ENCODE measurements at regions not wholly inside any gene's neighbourhood (a gene's known extent, or its start where the extent isn't known, plus 50 kb on each side); places are given as distances from the start of the nearest gene placed in this dataset.
"Not testable (repeated sequence)": the region's sequence is repeated elsewhere in the genome, so short reads cannot be mapped to it uniquely, and the experiment has no call there.

DNA sequence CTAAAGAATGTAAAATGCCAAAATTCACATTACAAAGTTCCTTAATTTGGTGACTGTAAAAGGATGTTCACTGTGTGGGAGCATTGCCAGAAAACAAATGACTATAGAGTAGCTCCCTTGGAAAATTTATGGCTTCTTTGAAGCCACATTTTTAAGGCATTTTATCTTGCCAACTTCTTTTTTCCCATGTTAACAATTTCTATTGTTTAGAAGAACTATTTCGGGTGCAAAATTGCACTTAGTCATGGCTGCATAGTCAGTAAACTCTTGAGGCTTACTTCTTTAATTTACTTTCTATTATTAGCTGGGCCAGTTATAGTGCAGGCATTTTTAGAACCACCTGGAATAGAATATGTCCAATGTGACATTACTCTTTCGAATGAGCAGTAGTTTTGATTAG, 515.3 kb downstream of the JRKL start:
- DNase-seq (ENCODE audit: low spot score), result no peak

DNA sequence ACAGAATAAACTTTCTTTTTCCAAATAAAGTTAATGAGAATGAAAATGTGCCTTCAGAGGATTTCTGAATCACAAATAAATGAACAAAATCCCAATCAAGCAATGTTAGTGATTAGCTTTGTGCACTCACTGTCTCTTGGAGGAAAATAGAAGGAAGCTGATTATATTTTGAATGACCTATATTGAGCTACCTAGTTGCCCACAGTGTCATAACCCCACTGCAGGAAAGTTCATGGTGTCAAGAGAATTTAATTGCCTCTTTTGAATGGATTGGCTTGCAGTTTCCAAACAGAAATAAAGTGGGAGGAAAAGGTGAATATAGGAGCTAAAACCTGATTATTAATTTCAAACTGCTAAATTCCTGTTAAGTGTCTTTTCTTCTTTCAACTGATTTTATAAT, 515.9 kb downstream of the JRKL start:
- no peak for DNase-seq (ENCODE audit: low spot score)

DNA sequence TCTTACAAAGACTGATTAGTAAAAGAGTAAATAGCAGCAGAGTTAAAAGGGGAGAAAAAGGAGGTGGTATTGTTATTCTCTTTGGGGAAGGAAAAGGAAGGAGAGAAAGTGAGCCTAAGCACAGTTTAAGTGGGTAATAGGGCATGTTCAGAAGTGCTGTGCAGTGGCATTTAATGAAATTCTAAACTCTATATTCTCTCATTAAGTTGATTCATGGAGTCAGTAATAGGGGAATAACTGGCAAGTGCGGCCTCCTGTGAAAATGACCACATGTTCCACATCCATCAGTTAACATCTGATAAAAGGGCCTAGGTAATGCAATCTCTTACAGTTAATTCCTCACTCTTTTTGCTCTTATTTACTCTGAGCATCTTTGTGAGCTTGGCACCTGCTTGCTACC, 516.7 kb downstream of the JRKL start:
- DNase-seq (ENCODE audit: low spot score), result no peak

DNA sequence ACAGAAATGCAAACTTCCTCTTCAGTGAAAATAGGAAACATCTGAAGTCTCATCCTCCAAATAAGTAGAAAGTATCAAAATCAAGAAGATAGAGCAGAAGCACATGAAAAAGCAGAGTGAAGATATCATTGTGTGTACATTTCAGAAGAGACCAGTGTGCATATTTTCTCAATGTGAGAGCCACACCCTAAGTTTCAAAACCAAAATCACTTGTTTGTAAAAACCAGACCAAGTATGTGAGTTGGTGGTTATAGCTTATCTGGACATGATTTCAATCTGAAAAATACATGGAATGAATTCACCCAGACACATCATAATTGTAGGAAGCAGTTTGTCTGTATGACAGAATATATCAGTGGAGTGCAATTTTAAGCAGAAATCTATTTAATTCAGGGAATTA, 536.0 kb downstream of the JRKL start:
- no peak for DNase-seq (ENCODE audit: low spot score)

DNA sequence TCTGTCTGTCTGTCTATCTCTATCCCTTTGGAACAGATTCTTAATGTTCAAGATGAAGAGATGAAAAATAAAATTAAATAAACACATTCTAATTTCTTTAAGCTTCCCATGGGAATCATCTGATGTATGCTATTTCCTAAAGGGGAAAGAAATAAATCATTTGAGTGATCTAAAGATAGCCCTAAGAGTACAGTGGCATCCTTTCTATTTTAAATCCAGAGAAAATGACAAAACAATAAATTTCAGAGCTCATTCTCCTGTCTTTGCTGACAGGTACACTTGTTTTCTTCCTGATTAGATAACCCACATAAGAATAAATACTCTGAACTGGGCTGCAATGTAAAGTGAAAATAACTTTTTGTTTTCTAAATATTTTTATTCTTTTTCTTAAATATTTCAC, 550.4 kb downstream of the JRKL start:
- DNase-seq (ENCODE audit: low spot score), result no peak

DNA sequence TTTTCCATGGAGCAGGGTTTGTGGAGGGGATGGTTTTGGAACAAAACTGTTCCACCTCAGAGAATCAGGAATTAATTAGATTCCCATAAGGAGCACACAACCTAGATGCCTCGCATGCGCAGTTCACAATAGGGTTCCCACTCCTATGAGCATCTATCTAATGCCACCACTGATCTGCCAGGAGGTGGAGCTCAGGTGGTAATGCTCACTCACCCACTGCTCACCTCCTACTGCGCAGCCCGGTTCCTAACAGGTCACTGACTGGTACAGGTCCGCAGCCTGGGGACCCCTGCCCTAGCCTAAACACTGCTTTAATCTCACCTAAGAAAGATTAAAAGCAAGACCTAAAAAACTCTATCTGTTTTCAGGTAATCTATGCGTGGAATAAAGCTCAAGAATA, 553.0 kb downstream of the JRKL start:
- no peak for DNase-seq (ENCODE audit: low spot score)

DNA sequence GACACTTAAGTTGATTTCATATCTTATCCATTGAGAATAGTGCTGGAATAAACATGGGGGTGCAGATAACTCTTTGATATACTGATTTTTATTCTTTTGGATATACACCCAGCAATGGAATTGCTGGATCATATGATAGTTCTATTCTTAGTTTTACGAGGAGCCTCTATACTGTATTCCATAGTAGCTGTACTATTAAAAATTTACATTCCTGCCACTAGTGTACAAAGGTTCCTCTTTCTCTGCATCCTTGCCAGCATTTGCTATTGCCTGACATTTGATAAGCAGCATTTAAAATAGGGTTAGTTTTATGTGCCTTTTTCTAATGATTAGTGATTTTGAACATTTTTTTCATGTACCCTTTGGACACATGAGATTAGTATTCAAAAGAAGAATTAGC, 554.2 kb downstream of the JRKL start:
- no peak for DNase-seq (ENCODE audit: low spot score)

DNA sequence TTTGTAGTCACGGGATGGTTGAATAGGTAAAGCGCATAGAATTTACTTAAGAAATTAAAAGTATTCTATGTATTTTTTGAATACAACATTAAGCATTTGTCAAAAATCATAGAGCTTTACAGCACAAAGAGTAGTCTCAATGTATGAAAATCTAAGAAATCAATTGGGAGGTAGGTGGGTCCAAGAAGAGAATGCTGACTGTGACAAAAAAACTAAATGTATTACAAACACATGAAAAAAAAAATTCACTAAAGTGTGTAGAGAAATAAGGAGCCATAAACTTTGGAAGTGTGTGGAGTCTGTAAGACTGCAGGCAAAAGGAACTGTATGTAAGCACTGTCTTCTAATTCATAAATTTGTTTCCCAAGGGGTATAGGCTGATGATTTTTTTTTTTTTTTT, 558.3 kb downstream of the JRKL start:
- DNase-seq (ENCODE audit: low spot score), result no peak

DNA sequence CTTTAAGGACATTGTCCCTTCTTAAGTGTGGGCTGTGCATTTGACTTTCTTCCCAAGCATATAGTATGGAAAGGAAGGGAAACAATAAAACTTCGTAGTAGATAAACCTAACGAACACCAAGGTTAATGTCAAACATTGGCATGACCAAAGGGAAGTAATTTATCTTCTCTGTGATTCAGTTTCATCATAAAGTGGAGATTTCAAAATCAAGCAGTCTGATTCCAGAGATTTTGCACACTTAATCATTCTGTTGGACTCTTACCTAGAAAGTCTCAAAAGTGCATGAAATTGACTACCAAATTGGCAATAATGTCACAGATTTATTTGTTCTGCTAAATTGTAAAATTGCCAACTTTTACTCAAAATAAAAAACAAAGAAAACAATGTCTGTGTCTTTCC, 559.7 kb downstream of the JRKL start:
- DNase-seq (ENCODE audit: low spot score), result no peak

DNA sequence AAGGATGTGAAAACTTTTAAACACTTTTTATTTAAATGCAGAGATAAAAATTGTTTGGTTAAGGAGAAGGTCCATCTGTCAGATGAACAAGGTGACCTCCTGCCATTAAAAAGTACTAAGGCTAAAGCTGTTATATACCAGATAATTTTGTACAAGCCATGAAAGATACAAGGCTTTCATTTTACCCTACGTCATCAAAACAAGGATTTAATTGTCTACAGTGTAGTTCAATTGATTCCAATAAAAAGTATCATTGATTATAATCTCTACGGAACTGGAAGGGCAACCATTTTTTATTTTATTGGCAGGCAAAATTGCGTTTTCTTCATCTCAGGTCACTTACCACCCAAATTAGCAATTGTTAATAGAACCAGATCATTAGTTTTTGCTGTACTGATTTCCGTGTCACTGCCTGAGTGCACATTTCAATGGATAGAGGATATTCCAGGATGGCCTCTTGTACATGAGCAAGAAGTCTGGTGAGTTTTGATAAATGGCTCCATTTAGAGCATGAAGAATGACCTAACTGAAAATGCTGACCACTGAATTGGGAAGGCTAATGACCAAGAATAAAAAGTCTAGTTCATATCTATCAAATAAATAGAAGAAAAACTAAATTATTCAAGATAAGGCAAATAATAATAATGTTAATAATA, 564.9 kb downstream of the JRKL start:
- DNase-seq (ENCODE audit: low spot score), result no peak

DNA sequence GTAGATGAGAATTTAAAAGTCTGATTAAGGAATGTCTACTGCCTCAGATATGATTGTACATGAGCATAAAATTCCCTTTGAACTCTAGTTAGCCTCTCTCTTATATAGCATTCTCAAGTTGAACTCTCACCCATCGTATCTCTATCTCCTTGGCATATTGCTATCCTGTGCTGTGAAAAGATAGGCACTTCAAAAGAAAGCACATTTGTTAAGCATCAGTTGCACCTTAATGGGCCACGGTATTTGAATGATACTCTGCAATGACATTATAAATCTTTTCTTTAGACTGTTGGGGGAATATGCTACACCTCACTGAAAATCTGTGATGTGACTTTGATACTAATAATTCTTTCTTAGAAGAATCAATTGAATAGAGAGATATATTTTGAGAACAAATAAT, 570.7 kb downstream of the JRKL start:
- no peak for DNase-seq (ENCODE audit: low spot score)

DNA sequence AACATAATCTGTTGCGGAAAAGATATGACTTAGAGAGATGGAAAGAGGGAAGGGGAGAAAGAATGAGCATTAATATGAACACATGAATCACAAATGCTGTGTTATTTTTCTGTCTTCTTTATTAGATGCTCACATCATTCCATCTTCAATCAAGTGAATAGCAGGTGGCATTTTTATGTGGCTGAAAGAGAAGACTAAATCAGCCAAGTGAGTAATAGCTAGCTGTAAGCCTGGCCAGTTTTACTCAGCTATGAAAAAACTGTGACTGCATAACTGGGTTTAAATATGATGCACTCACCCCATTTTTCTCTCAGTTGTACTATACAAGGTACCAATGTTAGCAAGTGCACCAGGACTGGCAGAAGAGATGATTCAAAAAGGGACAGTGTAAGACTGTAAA, 571.1 kb downstream of the JRKL start:
- no peak for DNase-seq (ENCODE audit: low spot score)

DNA sequence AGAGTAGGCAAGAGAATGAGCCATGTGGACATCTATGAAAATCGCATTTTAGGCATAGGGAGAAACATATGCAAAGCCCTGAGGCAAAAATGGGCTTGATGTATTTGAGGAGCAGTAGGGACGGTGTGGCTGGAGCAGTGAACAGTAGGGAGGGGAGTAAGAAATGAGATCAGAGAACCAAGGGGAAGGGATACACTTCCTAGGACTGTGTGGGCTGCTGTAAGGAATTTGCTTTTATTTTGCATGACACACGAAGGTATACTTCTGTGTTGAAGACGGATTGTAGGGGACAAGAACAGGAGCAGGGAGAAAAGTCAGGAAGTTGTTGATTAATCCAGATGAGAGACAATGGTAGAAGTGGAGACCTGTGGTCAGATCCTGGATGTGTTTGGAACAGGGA, 572.1 kb downstream of the JRKL start:
- DNase-seq (ENCODE audit: low spot score), result no peak

DNA sequence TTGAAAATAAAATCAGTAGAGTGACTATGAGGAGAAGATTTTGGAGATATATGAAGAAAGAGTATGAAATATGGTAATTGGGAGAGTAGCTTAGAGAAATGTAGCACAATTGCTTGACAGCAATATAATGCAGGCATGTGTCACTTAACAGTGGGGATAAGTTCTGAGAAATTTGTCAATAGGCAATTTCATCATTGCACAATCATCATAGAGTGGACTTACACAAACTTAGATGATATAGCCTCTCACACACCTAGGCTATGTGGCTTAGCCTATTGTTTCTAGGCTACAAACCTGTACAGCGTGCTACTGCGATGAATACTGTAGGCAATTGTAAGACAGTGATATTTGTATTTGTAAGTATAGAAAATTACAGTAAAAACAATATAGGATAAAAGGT, 573.6 kb downstream of the JRKL start:
- no peak for DNase-seq (ENCODE audit: low spot score)

DNA sequence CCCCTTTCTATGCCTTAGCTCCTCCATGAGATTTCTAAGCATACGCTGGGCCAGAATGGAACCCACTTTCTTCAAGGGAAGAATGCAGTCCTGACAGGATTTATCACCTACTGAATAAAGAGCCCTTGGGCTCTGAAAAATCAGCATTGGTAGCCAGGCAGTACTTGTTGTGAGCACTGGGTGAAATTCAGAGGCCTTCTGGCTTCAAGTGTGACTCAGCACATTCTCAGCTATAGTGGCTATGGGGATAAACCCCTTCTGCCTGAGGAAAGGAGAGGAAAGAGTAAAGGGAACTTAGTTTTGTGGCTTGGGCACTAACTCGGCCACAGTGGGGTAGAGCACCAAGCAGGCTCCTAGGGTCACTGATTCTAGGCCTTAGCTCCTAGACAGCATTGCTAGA, 574.8 kb downstream of the JRKL start:
- DNase-seq (ENCODE audit: low spot score), result no peak

DNA sequence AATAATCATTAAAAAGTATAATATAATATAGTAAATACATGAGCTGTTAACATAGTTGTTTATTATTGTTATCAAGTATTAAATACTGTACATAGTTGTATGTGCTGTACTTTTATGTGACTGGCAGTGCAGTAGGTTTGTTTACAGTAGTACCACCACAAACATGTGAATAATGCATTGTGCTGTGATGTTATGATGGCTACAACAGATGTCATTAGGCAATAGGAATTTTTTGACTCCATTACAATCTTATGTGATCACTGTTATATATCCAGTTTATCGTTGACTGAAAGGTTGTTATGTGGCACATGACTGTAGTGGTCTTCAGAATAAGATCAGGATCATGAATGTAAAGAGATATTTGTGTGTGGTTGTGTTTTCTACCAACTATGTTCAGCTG, 577.8 kb downstream of the JRKL start:
- DNase-seq (ENCODE audit: low spot score), result no peak

DNA sequence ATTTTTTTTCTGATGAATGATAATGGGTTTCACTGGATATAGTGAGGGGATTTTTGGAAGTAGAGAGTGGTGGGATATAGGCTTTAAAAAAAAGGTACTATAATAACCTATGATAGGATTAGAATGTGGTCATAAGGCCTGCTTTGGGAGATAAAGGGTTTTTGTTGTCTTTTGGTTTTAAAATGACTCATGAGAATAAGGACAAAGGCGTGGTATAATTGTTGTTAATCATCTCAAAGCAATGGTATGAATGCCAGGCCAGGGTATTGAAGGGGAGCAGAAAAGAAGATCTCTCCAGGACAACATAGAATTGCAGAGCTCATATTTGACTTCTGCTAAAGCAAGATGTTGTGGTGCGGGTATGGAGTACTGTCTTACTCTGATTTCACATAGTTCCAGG, 579.4 kb downstream of the JRKL start:
- no peak for DNase-seq (ENCODE audit: low spot score)

DNA sequence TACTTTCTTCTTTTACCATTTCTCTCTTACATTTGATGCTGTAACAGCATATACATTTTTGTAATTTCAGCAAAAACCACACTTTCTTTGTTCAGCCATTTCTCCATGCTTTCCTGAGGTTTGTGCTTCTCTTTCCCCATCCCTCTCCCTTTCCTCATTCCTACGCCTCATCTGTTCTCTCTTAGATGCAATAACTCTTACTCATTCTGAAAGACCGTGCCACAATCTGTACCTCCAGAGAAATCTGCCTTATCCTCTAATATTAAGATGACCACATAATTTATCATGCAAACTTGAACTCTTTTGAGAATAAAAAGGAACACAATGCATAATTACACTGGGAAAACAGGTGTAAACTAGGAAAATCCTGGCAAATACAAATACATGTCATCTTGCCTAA, 588.9 kb downstream of the JRKL start:
- no peak for DNase-seq (ENCODE audit: low spot score)

DNA sequence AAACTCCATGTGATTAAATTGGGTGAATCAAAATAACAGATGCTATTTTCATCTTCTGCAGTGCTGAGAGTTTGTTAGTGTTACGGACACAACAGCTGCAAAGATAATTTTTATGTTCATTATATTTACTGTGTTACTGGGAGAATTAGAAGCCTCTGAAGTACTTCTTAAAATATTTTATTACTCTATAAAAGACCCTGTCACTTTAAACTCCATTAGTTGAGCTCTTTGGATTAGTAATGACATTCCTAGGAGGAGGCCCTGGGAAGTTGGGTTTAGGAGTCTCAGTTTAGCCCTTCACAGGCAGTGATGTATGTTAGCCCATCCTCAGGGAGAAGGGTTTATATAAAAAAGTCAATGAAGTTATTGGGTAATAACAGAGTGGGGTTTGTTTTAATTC, 596.7 kb downstream of the JRKL start:
- no peak for DNase-seq (ENCODE audit: low spot score)

DNA sequence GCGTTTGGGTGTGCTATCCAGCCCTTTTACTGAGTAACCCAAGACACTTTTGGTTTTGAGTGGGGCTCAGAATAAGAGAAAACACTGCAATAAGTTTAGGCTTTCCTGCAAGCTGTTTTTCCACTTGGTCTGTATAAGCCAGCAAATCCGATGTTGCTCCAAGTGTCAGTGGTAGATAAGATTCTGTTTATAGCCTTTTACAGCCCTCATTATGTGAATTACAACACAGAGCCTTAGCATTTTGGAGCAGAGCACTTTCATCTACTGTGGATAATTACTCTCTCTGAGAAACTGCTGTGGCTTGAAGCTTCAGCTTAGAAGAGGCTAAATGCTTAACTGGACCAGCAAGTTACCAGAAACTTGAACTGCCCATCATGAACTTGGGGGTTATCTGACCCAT, 601.1 kb downstream of the JRKL start:
- no peak for DNase-seq (ENCODE audit: low spot score)

DNA sequence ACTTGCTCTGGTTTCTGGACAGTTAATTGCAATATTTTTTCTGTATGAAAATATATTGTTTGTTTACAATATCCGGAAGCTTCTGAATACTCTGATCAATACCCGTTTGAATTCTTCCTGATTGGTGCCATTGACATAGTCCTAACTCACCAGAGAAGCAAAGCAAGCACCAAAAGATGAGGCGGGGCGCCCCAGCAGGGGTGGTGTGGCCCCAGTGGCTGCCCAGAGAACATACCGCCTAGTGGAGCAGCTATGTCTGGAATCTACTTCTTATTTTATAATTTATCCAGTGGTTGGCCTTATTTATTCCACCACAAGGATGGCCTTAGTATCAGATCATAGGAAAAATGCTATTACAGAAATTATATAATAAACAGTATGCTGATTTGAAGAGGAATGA, 610.7 kb downstream of the JRKL start:
- no peak for DNase-seq (ENCODE audit: low spot score)

DNA sequence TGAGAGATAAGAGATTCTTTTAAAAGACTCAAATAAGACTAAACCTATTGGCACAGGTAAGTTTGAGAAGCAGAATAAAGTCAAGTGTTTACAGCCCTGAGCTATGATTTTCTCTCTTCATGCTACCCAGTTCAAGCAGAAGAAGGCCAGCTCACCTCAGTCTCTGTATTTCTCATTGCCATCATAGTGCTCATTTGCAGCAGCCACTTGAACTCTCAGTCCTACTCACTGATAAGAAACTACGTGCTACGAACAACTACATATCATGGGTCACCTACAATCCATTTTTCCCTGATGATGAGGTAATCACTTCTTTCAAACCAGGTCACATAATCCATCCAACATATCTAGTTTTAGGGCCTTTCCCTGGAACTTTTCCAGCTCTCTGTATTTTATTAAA, 617.5 kb downstream of the JRKL start:
- no peak for DNase-seq (ENCODE audit: low spot score)

DNA sequence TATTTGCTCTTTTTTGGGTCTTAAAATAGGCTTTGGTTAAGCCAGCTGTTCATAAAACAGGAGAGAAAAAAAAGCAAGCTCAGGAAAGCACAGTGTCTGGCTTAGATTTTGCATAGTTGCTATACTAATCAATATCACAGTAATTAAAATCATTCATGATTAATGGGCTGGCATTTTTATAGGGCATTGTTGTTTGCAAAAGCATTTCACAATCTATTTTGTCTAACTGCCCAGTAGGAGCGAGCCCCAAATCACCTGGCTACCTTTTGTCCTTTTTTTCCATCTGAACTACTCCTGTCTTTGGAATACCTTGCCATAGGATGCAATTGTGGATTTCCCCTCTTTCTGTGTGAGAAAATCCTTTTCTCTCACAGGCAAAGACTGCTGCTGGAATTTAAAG, 619.8 kb downstream of the JRKL start:
- no peak for DNase-seq (ENCODE audit: low spot score)

DNA sequence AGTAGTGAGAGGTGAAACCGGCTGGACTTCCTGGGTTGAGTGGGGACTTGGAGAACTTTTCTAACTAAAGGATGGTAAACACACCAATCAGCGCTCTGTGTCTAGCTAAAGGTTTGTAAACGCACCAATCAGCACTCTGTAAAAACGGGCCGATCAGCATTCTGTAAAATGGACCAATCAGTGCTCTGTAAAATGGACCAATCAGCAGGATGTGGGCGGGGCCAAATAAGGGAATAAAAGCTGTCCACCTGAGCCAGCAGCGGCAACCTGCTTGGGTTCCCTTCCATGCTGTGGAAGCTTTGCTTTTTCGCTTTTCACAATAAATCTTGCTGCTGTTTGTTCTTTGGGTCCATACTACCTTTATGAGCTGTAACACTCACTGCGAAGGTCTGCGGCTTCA, 621.2 kb downstream of the JRKL start:
- DNase-seq (ENCODE audit: low spot score), result not testable (repeated sequence)

DNA sequence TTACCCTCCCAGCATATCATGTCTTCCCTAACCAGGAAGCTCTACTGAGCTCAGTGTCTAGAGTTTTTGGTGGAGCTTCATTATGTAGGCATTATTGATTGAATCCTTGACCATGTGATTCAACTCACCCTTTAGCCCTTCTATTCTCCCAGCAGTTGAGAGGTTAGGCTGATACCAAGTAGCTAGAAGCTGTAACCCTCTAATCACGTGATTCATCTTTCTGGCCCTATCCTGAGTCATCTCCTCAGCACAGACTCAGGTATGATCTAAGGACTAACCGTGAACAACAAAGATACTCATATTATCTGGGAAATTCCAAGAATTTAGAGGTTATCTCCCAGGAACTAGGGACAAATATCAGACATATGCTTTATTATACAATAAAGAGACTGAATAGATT, 625.5 kb downstream of the JRKL start:
- DNase-seq (ENCODE audit: low spot score), result no peak

All from LoVo (cell line).